Endothelial cell (in vitro differentiated cells): ENCODE measurements at regions not wholly inside any gene's neighbourhood (a gene's known extent, or its start where the extent isn't known, plus 50 kb on each side); places are given as distances from the start of the nearest gene placed in this dataset.

ENCODE experiments used
- DNase-seq: peaks from one replicate; pipeline ENCODE4 v3.0.0; 2021; ENCODE audit warnings: low spot score
- H3K27ac Mint-ChIP-seq: one replicate; pipeline ENCODE4 v1.8.0; 2021; ENCODE audit warnings: mixed read lengths, inconsistent platforms; ENCODE audit not compliant: unreplicated experiment
- H3K27me3 Mint-ChIP-seq: one replicate; pipeline ENCODE4 v1.8.0; 2021; ENCODE audit warnings: mild to moderate bottlenecking, moderate library complexity, mixed read lengths, inconsistent platforms; ENCODE audit not compliant: unreplicated experiment
- H3K36me3 Mint-ChIP-seq: one replicate; pipeline ENCODE4 v1.8.0; 2021; ENCODE audit warnings: mild to moderate bottlenecking, low read depth, mixed read lengths, inconsistent platforms; ENCODE audit not compliant: unreplicated experiment
- H3K4me1 Mint-ChIP-seq: one replicate; pipeline ENCODE4 v1.8.0; 2021; ENCODE audit warnings: mild to moderate bottlenecking, mixed read lengths, inconsistent platforms; ENCODE audit not compliant: unreplicated experiment
- H3K4me3 Mint-ChIP-seq: one replicate; pipeline ENCODE4 v1.8.0; 2021; ENCODE audit warnings: mild to moderate bottlenecking, mixed read lengths, inconsistent platforms; ENCODE audit not compliant: unreplicated experiment
- H3K9me3 Mint-ChIP-seq: one replicate; pipeline ENCODE4 v1.8.0; 2021; ENCODE audit warnings: mixed read lengths, inconsistent platforms; ENCODE audit not compliant: unreplicated experiment
- TF ChIP-seq, protein P1 (sequence below): fragments of 200-600 bp; sonication (generic); IDR thresholded peaks from one replicate; pipeline ENCODE4 v1.5.0; 2021; ENCODE audit warnings: antibody characterized with exemption; ENCODE audit not compliant: unreplicated experiment

DNA sequence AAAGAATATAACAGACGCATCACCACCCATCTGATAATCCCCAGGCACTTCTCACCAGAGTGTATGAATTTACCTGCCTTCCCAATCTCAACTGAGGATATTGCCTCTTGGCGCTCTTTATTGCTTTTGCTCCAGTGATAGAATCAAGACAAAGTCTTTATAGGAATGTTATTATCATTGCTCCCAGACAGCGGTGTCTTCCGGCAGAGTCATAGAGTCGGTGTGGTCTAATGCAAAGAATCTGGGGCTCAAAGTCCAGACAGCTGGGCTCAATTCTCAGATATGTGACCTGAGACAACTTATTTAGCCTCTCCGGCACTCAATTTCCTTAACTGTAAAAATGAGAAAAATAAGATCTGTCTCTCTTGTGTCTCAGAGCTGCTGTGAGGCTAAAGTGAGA lies 106.1 kb upstream of the PAK3 start:
- Mint-ChIP-seq H3K27ac (no peak overlapping the region), H3K9me3 (no peaks in the 10 kb centered on the region), H3K4me1 (no peaks in the 10 kb centered on the region), H3K27me3 (no peaks in the 10 kb centered on the region), H3K36me3 (no peaks in the 10 kb centered on the region), H3K4me3 (no peak overlapping the region)
- no peak for DNase-seq
- TF ChIP-seq, protein P1, sequence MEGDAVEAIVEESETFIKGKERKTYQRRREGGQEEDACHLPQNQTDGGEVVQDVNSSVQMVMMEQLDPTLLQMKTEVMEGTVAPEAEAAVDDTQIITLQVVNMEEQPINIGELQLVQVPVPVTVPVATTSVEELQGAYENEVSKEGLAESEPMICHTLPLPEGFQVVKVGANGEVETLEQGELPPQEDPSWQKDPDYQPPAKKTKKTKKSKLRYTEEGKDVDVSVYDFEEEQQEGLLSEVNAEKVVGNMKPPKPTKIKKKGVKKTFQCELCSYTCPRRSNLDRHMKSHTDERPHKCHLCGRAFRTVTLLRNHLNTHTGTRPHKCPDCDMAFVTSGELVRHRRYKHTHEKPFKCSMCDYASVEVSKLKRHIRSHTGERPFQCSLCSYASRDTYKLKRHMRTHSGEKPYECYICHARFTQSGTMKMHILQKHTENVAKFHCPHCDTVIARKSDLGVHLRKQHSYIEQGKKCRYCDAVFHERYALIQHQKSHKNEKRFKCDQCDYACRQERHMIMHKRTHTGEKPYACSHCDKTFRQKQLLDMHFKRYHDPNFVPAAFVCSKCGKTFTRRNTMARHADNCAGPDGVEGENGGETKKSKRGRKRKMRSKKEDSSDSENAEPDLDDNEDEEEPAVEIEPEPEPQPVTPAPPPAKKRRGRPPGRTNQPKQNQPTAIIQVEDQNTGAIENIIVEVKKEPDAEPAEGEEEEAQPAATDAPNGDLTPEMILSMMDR = no peak

DNA sequence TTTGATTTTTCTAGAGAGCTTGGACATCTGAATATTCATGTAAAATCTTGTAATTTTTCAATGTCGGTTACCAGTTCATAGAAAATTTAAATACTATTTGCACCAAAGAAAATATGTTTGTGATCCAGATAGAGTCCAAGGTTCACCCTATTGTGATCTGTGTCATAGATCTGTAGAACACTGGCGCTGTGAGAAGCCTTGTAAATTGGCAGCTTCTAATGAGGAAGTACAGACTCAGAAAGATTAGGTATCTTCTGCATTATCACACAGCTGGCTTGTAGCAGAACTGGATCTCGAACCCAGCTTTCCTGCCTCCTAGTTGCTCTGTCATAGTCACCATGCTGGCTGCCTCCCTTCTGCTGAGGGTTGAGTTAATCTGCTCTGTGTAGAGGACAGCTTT lies 106.5 kb upstream of the PAK3 start:
- H3K36me3 Mint-ChIP-seq = no peaks in the 10 kb centered on the region
- H3K4me3 Mint-ChIP-seq = no peak overlapping the region
- TF ChIP-seq, protein P1 = no peak
- no peak overlapping the region for H3K27ac Mint-ChIP-seq
- H3K27me3 Mint-ChIP-seq = no peaks in the 10 kb centered on the region
- DNase-seq = no peak
- no peaks in the 10 kb centered on the region for H3K4me1 Mint-ChIP-seq
- H3K9me3 Mint-ChIP-seq = no peaks in the 10 kb centered on the region

DNA sequence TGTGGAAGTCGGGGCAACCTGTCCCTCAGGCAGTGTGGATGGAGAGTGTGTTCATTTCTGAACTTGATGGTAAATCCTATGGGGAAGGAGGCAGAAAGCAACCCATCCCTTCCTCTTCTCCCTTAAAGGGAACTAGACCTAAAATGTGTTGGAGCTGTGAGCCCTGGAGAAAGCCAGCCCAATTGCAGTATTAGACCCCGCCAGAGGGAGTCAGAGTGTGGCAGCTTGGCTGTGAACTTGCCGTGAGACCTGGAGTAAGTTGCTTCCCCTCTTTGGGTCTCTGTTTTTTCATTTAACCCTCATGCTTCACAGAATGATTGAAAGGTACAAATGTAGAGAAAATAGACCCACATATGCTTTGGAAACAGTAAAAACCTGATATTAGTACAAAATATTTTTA lies 108.7 kb upstream of the PAK3 start:
- TF ChIP-seq, protein P1 = no peak
- DNase-seq = peak; percentile 17
- H3K9me3 Mint-ChIP-seq = no peaks in the 10 kb centered on the region

DNA sequence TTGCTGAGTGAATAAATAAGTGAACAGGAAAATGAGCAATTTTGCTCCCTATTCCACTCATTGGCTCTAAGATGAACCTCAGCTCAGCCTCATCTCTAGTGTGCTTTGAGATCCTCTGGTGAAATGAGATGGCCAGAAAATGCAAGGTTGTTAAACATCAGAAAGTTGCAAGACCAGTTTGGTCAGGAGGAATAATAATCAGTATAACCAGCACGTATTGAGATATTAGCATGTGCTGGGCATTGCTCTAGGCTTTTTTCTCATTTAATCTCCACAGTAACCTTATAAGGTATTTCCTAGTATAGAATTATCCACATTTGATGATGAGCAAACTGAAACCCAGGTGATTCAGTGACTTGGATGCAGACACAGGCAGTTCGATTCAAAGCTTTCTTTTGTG lies 110.5 kb upstream of the PAK3 start:
- Mint-ChIP-seq H3K27me3 (no peaks in the 10 kb centered on the region), H3K27ac (no peak overlapping the region), H3K4me3 (no peak overlapping the region), H3K4me1 (no peaks in the 10 kb centered on the region), H3K9me3 (no peaks in the 10 kb centered on the region), H3K36me3 (no peaks in the 10 kb centered on the region)
- TF ChIP-seq, protein P1 = no peak
- no peak for DNase-seq

More for the DNA sequence above, 108.7 kb upstream of the PAK3 start:
- Mint-ChIP-seq H3K27me3 (no peaks in the 10 kb centered on the region), H3K36me3 (no peaks in the 10 kb centered on the region), H3K4me3 (no peak overlapping the region), H3K4me1 (no peaks in the 10 kb centered on the region), H3K27ac (no peak overlapping the region)

DNA sequence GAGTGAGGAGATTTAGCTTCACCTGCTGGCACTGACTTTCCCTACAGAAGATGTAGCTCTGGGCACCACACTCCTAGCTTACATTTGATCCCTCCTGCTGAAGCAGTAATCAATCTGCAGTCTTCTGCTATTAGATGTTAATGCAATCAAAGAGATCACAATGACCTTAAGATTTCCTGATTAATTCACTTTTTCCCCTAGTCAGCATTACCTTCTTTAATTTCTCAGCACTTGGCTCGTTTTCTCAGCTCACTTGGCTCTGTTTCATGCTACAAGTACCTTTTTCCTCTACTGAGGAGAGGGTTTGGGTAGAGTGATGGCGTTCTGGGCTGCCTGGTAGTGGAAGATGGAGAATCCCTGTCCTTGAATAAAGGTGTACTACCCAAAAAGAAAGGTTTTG lies 113.0 kb upstream of the PAK3 start:
- Mint-ChIP-seq H3K4me1 (no peaks in the 10 kb centered on the region), H3K27ac (no peak overlapping the region), H3K27me3 (no peaks in the 10 kb centered on the region), H3K4me3 (no peak overlapping the region), H3K36me3 (no peaks in the 10 kb centered on the region), H3K9me3 (no peaks in the 10 kb centered on the region)
- TF ChIP-seq, protein P1 = no peak
- no peak for DNase-seq
